Neural progenitor cell (in vitro differentiated cells): ENCODE measurements at regions not wholly inside any gene's neighbourhood (a gene's known extent, or its start where the extent isn't known, plus 50 kb on each side); places are given as distances from the start of the nearest gene placed in this dataset.

Experiments used
- EZH2 ChIP-seq: fragments of 200-600 bp; sonication (generic); IDR thresholded peaks from 2 replicates; pipeline ENCODE4 v1.6.1; 2017; ENCODE audit warnings: antibody characterized with exemption, mild to moderate bottlenecking, moderate library complexity
- TF ChIP-seq, protein P1 (sequence below): fragments of 200-600 bp; sonication (generic); IDR thresholded peaks from 2 replicates; pipeline ENCODE4 v1.5.1; 2017; ENCODE audit warnings: antibody characterized with exemption, mild to moderate bottlenecking

DNA sequence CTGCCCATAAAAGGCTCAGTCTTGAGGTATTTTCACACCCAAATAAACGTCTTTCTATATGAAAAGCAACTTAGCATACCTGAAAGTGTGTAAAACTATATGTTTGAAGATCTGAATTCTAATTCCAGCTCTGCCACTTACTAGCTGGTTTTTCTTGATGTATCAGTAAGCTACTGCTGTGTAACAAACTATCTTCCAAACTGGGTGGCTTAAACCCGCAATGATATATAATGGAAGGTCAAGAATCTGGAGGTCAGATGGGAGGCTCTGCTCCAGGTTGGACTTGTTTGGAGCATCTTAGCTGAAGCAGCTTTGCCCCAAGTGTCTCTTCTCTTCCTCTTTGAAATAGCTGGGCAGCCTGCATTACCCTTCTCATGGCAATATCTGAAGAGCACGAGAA, 164.3 kb upstream of the IRX5 start:
- TF ChIP-seq EZH2, result no peak
- TF ChIP-seq, protein P1, sequence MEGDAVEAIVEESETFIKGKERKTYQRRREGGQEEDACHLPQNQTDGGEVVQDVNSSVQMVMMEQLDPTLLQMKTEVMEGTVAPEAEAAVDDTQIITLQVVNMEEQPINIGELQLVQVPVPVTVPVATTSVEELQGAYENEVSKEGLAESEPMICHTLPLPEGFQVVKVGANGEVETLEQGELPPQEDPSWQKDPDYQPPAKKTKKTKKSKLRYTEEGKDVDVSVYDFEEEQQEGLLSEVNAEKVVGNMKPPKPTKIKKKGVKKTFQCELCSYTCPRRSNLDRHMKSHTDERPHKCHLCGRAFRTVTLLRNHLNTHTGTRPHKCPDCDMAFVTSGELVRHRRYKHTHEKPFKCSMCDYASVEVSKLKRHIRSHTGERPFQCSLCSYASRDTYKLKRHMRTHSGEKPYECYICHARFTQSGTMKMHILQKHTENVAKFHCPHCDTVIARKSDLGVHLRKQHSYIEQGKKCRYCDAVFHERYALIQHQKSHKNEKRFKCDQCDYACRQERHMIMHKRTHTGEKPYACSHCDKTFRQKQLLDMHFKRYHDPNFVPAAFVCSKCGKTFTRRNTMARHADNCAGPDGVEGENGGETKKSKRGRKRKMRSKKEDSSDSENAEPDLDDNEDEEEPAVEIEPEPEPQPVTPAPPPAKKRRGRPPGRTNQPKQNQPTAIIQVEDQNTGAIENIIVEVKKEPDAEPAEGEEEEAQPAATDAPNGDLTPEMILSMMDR, result no peak
